ENCODE measurements at regions not wholly inside any gene's neighbourhood (a gene's known extent, or its start where the extent isn't known, plus 50 kb on each side); places are given as distances from the start of the nearest gene placed in this dataset.
A peak's percentile ranks its signal among the peaks of the same experiment; 100 is the strongest.

- Histone ChIP-seq H3K4me1 (ENCODE audit: insufficient read depth, low read length, poor library complexity, severe bottlenecking) (no peaks in the 10 kb centered on the region), H3K79me2 (ENCODE audit: insufficient read depth, low read depth, low read length) (no peaks in the 10 kb centered on the region), H3K4me3 (ENCODE audit: low read depth, low read length, poor library complexity, severe bottlenecking) (no peak overlapping the region), H3K9me3 (ENCODE audit: low read length) (no peaks in the 10 kb centered on the region), H4K20me1 (ENCODE audit: insufficient read depth, low read length) (no peaks in the 10 kb centered on the region), H2AFZ (ENCODE audit: low read length) (no peak overlapping the region), H3K4me2 (ENCODE audit: low read length) (no peak overlapping the region), H3K36me3 (ENCODE audit: insufficient read depth, low read length) (no peaks in the 10 kb centered on the region), H3K9me2 (ENCODE audit: insufficient read depth, low read length) (no peaks in the 10 kb centered on the region), H3K27ac (ENCODE audit: low read depth, low read length, poor library complexity, severe bottlenecking) (no peak overlapping the region)
- DNase-seq (ENCODE audit: low spot score) = no peak
- CTCF ChIA-PET (ENCODE audit: unreplicated experiment) = no interaction called here
- no TSS peak for BruUV-seq (replicated peaks)
- POLR2A ChIA-PET = interaction anchor here (0.5 to 1.1 kb wide), 4 partner anchors 25 to 474 kb away, joined by 3 read pairs; no protein-coding TSS in a partner anchor
- TF ChIP-seq EZH2phosphoT487 (IDR thresholded peaks at IDR 0.05; ENCODE audit: borderline replicate concordance, low read depth, low read length) = no peak
- no peak for TF ChIP-seq CTCF (conservative IDR thresholded peaks at IDR 0.05; ENCODE audit: low read length)
- intact Hi-C loops (cut with micrococcal nuclease; ENCODE audit: unreplicated experiment) = no loop called here
Measured at GRCh38 chr3:40739971-40740370, 215.2 kb downstream of the ZNF621 start.

GRCh38 chr3:40741729-40742128 is 217.0 kb downstream of the ZNF621 start:
- Histone ChIP-seq H3K4me3 (ENCODE audit: low read depth, low read length, poor library complexity, severe bottlenecking) (no peak overlapping the region), H3K4me1 (ENCODE audit: insufficient read depth, low read length, poor library complexity, severe bottlenecking) (no peaks in the 10 kb centered on the region), H3K4me2 (ENCODE audit: low read length) (no peak overlapping the region), H3K36me3 (ENCODE audit: insufficient read depth, low read length) (no peaks in the 10 kb centered on the region), H3K79me2 (ENCODE audit: insufficient read depth, low read depth, low read length) (no peaks in the 10 kb centered on the region), H3K9me3 (ENCODE audit: low read length) (no peaks in the 10 kb centered on the region), H3K9me2 (ENCODE audit: insufficient read depth, low read length) (no peaks in the 10 kb centered on the region), H4K20me1 (ENCODE audit: insufficient read depth, low read length) (no peaks in the 10 kb centered on the region), H3K27ac (ENCODE audit: low read depth, low read length, poor library complexity, severe bottlenecking) (no peak overlapping the region), H2AFZ (ENCODE audit: low read length) (no peak overlapping the region)
- BruUV-seq (replicated peaks) = no TSS peak
- TF ChIP-seq EZH2phosphoT487 (IDR thresholded peaks at IDR 0.05; ENCODE audit: borderline replicate concordance, low read depth, low read length) = no peak
- no peak for TF ChIP-seq CTCF (conservative IDR thresholded peaks at IDR 0.05; ENCODE audit: low read length)
- ChIA-PET POLR2A (no interaction called here), CTCF (ENCODE audit: unreplicated experiment) (no interaction called here)
- peak; percentile 15 for DNase-seq (ENCODE audit: low spot score)
- intact Hi-C loops (cut with micrococcal nuclease; ENCODE audit: unreplicated experiment) = no loop called here

GRCh38 chr3:40745381-40746106 is 220.8 kb downstream of the ZNF621 start:
- ChIA-PET POLR2A (no interaction called here), CTCF (ENCODE audit: unreplicated experiment) (no interaction called here)
- Histone ChIP-seq H4K20me1 (ENCODE audit: insufficient read depth, low read length) (no peaks in the 10 kb centered on the region), H3K36me3 (ENCODE audit: insufficient read depth, low read length) (no peaks in the 10 kb centered on the region), H3K79me2 (ENCODE audit: insufficient read depth, low read depth, low read length) (no peaks in the 10 kb centered on the region), H3K4me2 (ENCODE audit: low read length) (no peak overlapping the region), H3K27ac (ENCODE audit: low read depth, low read length, poor library complexity, severe bottlenecking) (no peak overlapping the region), H3K9me3 (ENCODE audit: low read length) (no peaks in the 10 kb centered on the region), H3K9me2 (ENCODE audit: insufficient read depth, low read length) (no peaks in the 10 kb centered on the region), H3K4me1 (ENCODE audit: insufficient read depth, low read length, poor library complexity, severe bottlenecking) (no peaks in the 10 kb centered on the region), H2AFZ (ENCODE audit: low read length) (no peak overlapping the region), H3K4me3 (ENCODE audit: low read depth, low read length, poor library complexity, severe bottlenecking) (no peak overlapping the region)
- TF ChIP-seq CTCF (conservative IDR thresholded peaks at IDR 0.05; ENCODE audit: low read length) (no peak), EZH2phosphoT487 (IDR thresholded peaks at IDR 0.05; ENCODE audit: borderline replicate concordance, low read depth, low read length) (no peak)
- DNase-seq (ENCODE audit: low spot score) = no peak
- intact Hi-C loops (cut with micrococcal nuclease; ENCODE audit: unreplicated experiment) = no loop called here
- no TSS peak for BruUV-seq (replicated peaks)

Data from OCI-LY7 (cell line).